Cardiac muscle cell (in vitro differentiated cells and primary cell): ENCODE measurements at regions not wholly inside any gene's neighbourhood (a gene's known extent, or its start where the extent isn't known, plus 50 kb on each side); places are given as distances from the start of the nearest gene placed in this dataset.
A peak's percentile ranks its signal among the peaks of the same experiment; 100 is the strongest.

Experiments used
- DNase-seq, 2 donors: peaks; one replicate each; pipeline versions ENCODE4 v3.0.0 to v3.0.0-alpha.2; 2010 to 2017; ENCODE audit warnings: low read depth in 1 of 2, low spot score in 1 of 2
- H3K27ac ChIP-seq: fragments of 200-600 bp; sonication (generic); 2 replicates; pipeline ENCODE4 v1.5.1; 2016
- H3K27me3 ChIP-seq: fragments of 200-600 bp; sonication (generic); 2 replicates; pipeline ENCODE4 v1.6.0; 2016; ENCODE audit warnings: control low read depth
- H3K36me3 ChIP-seq: fragments of 200-600 bp; sonication (generic); 2 replicates; pipeline ENCODE4 v1.5.1; 2016; ENCODE audit warnings: control low read depth
- H3K4me1 ChIP-seq: fragments of 200-600 bp; sonication (generic); 2 replicates; pipeline ENCODE4 v1.8.1; 2017; ENCODE audit warnings: low read depth, mild to moderate bottlenecking, mixed run types
- H3K4me3 ChIP-seq: fragments of 200-600 bp; sonication (generic); 2 replicates; pipeline ENCODE4 v1.5.1; 2016; ENCODE audit warnings: mild to moderate bottlenecking
- H3K9me3 ChIP-seq: fragments of 200-600 bp; sonication (generic); 2 replicates; pipeline ENCODE4 v1.5.1; 2017; ENCODE audit warnings: low read depth, mild to moderate bottlenecking, control low read depth
- TF ChIP-seq, protein P1 (sequence below): IDR thresholded peaks from 2 replicates; pipeline ENCODE4 v1.5.1; 2012; ENCODE audit warnings: low read depth, mild to moderate bottlenecking, low read length

DNA sequence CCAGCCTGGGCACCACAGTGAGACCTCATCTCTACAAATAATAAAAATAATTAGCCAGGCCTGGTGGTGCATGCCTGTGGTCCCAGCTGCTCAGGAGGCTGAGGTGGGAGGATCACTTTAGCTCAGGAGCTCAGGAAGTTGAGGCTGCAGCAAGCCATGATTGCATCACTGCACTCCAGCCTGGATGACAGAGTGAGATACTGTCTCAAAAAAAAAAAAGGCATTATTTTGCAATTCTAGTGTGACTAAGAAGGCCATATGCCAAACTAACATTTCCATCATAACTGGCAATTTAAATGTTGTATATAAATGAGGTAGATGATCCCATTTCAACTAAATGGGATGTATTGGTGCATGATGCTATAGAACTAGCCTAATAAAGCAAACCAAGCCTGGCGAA is 632.8 kb upstream of the KLF12 start:
- Histone ChIP-seq H3K27me3 (no peaks in the 10 kb centered on the region), H3K27ac (no peak overlapping the region), H3K4me3 (no peak overlapping the region), H3K9me3 (no peaks in the 10 kb centered on the region), H3K4me1 (no peaks in the 10 kb centered on the region), H3K36me3 (no peaks in the 10 kb centered on the region)
- DNase-seq = peak in 1 of 2 donors; percentile 78
- TF ChIP-seq, protein P1, sequence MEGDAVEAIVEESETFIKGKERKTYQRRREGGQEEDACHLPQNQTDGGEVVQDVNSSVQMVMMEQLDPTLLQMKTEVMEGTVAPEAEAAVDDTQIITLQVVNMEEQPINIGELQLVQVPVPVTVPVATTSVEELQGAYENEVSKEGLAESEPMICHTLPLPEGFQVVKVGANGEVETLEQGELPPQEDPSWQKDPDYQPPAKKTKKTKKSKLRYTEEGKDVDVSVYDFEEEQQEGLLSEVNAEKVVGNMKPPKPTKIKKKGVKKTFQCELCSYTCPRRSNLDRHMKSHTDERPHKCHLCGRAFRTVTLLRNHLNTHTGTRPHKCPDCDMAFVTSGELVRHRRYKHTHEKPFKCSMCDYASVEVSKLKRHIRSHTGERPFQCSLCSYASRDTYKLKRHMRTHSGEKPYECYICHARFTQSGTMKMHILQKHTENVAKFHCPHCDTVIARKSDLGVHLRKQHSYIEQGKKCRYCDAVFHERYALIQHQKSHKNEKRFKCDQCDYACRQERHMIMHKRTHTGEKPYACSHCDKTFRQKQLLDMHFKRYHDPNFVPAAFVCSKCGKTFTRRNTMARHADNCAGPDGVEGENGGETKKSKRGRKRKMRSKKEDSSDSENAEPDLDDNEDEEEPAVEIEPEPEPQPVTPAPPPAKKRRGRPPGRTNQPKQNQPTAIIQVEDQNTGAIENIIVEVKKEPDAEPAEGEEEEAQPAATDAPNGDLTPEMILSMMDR = no peak

DNA sequence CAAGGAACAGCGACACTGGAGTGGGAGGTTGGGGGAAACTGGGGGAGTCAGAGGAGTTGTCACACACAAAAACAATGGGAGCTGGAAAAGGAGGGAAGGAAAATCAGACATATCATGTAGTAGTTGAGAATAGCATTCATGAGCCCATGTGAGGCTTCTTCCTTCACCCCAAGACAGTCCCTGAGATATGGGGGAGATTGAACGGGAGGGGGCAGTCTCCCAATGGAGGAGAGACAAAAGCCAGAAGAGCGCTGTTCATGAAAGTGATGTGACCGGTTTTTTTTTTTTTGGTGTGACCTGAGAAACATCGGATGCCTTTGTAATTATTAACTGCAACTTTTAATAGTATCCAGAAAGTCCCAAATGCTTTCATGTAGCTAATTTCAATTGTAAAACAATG is 631.8 kb upstream of the KLF12 start:
- TF ChIP-seq, protein P1 = no peak

DNA sequence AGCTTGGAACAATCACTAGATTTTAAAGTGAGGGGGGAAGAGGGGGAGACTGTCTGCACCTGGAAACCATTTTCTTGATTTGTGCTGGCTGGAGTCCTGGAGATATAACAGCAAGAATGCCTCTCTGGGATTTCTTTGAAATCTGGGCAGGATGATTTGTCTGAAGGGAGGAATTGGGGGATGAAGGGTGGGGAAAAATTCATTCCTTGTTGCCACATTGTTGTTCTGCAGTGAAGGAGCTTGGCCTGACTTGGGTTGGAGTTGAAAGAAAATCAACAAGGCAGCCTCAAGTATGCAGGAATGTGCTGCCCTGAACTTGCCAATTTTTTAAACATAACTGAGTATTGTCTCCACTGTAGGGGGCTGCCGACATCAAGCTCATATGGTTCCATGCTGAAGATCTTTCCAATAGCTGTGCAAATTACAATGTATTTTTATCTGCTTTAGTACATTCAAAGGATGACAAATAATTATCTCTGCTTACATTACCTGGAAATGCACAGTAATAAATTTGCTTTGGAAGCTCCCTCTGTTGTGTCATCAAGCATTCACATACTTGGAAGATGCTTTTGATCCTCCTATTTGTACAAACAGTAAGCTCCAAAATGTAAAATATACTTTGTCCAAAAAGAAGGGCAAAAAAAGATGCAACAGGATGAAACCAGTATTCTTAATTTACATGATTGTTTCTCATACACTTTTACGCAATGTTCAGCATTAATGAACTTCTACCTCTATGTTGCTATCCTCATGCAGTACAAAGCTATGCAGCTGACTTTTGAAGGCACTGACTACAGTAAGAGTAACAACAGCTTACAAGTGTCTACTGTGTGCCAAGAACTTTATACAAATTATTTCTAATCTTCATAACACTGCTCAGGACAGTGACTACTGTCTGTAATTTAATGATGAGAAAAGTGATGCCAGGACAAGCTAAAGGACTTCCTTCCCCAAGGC is 627.9 kb upstream of the KLF12 start:
- Histone ChIP-seq H3K4me3 (no peak overlapping the region), H3K27ac (no peak overlapping the region), H3K4me1 (no peaks in the 10 kb centered on the region), H3K27me3 (no peaks in the 10 kb centered on the region), H3K9me3 (no peaks in the 10 kb centered on the region), H3K36me3 (no peaks in the 10 kb centered on the region)
- peak in 1 of 2 donors; percentile 89 for DNase-seq
- TF ChIP-seq, protein P1 = peak; percentile 13

More for the DNA sequence above, 631.8 kb upstream of the KLF12 start:
- Histone ChIP-seq H3K9me3 (no peaks in the 10 kb centered on the region), H3K36me3 (no peaks in the 10 kb centered on the region), H3K4me3 (no peak overlapping the region), H3K27ac (no peak overlapping the region), H3K4me1 (no peaks in the 10 kb centered on the region), H3K27me3 (no peaks in the 10 kb centered on the region)
- DNase-seq = no peak

DNA sequence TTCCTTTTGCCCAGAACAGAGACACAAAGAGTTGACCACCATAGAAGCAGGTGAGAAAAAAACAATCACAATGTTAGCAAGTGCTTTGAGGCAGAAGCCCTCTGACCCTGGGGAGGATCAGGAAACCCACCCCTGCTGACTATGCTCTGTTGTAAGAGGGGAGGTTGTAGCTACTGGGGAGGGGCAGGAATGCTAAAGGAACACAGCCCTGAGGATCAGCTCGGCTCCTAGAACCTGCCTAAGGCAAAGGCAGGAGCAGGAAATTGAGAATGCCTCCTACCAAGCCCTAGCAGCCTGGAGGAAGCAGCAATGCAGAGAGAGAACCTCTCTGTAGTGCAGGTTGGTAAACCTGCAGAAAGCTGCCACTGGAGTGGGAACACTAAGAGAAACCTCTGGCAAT is 624.0 kb upstream of the KLF12 start:
- H3K4me1 ChIP-seq = no peaks in the 10 kb centered on the region
- no peaks in the 10 kb centered on the region for H3K36me3 ChIP-seq
- no peaks in the 10 kb centered on the region for H3K27me3 ChIP-seq
- TF ChIP-seq, protein P1 = no peak
- no peak overlapping the region for H3K4me3 ChIP-seq
- DNase-seq = no peak
- no peaks in the 10 kb centered on the region for H3K9me3 ChIP-seq
- no peak overlapping the region for H3K27ac ChIP-seq

DNA sequence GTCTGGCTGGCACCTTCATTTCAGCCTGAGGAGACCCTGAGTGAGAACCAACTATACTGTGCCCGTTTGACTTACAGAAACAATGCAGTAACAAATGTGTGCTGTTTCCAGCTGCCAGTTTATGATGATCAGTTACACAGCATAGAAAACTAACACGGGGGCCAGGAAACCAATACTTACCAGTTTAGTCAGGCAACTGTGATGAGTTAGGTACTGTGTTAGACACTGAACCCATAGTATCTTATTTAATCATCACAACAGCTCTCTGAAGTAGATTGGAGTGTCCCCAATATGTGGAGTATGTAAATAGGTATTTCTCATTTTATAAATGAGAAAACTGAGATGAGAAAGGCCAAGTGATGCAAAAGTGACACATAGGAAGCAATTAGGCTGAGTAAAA is 620.9 kb upstream of the KLF12 start:
- H3K27ac ChIP-seq = no peak overlapping the region
- H3K27me3 ChIP-seq = no peaks in the 10 kb centered on the region
- H3K36me3 ChIP-seq = no peaks in the 10 kb centered on the region
- H3K4me3 ChIP-seq = no peak overlapping the region
- TF ChIP-seq, protein P1 = no peak
- no peaks in the 10 kb centered on the region for H3K9me3 ChIP-seq
- no peaks in the 10 kb centered on the region for H3K4me1 ChIP-seq
- DNase-seq = no peak
